RWPE2 (cell line): ENCODE measurements at regions not wholly inside any gene's neighbourhood (a gene's known extent, or its start where the extent isn't known, plus 50 kb on each side); places are given as distances from the start of the nearest gene placed in this dataset.

Experiments
- ATAC-seq: fragments of 200-7000 bp; cut with Tn5 transposase; 3 replicates; pipeline ENCODE4 v1.9.1; 2021; ENCODE audit warnings: low read depth
- DNase-seq: peaks from one replicate; pipeline ENCODE4 v3.0.0-alpha.2; 2020; ENCODE audit warnings: low spot score
- H3K27ac ChIP-seq: fragments of 450-650 bp; 2 replicates; pipeline ENCODE4 v1.5.1; 2017; ENCODE audit warnings: mild to moderate bottlenecking; ENCODE audit not compliant: poor library complexity, severe bottlenecking
- H3K27me3 ChIP-seq: fragments of 250-450 bp; sonication (Bioruptor Pico); 2 replicates; pipeline ENCODE4 v1.5.1; 2021; ENCODE audit warnings: mild to moderate bottlenecking, moderate library complexity; ENCODE audit not compliant: insufficient read depth, poor library complexity, severe bottlenecking
- H3K36me3 ChIP-seq: fragments of 250-450 bp; sonication (Bioruptor Pico); 2 replicates; pipeline ENCODE4 v1.5.1; 2020; ENCODE audit warnings: low read depth, mild to moderate bottlenecking, moderate library complexity
- H3K4me1 ChIP-seq: fragments of 250-450 bp; sonication (Bioruptor Pico); 2 replicates; pipeline ENCODE4 v1.5.1; 2021; ENCODE audit warnings: mild to moderate bottlenecking, moderate library complexity; ENCODE audit not compliant: insufficient read depth, poor library complexity, severe bottlenecking
- H3K4me3 ChIP-seq: fragments of 250-450 bp; sonication (Bioruptor Pico); 2 replicates; pipeline ENCODE4 v1.5.1; 2021; ENCODE audit warnings: mild to moderate bottlenecking, moderate library complexity; ENCODE audit not compliant: severe bottlenecking
- H3K9me3 ChIP-seq: fragments of 250-450 bp; sonication (Bioruptor Pico); 2 replicates; pipeline ENCODE4 v1.5.1; 2021; ENCODE audit warnings: mild to moderate bottlenecking, moderate library complexity; ENCODE audit not compliant: severe bottlenecking
- CTCF ChIP-seq: fragments of 450-650 bp; IDR thresholded peaks from one replicate; pipeline ENCODE4 v1.5.1; 2017; ENCODE audit warnings: mild to moderate bottlenecking, moderate library complexity; ENCODE audit not compliant: poor library complexity, severe bottlenecking

GRCh38 chr9:71614409-71615010, 153.8 kb downstream of the CEMIP2 start:
- no peak overlapping the region for H3K27ac ChIP-seq
- DNase-seq (no peak), ATAC-seq (no peak)
- no peak for TF ChIP-seq CTCF
- no peaks in the 10 kb centered on the region for H3K4me1 ChIP-seq
- no peaks in the 10 kb centered on the region for H3K27me3 ChIP-seq
- peaks cover 5% of the 10 kb centered on the region for H3K9me3 ChIP-seq
- H3K36me3 ChIP-seq: no peaks in the 10 kb centered on the region
- H3K4me3 ChIP-seq: no peak overlapping the region

GRCh38 chr9:71612889-71613288, 155.4 kb downstream of the CEMIP2 start:
- no peaks in the 10 kb centered on the region for H3K4me1 ChIP-seq
- no peak for TF ChIP-seq CTCF
- DNase-seq: no peak

GRCh38 chr9:71609448-71609830, 158.9 kb downstream of the CEMIP2 start:
- no peaks in the 10 kb centered on the region for H3K36me3 ChIP-seq
- peak overlapping the region; percentile 50 for H3K27ac ChIP-seq
- no peaks in the 10 kb centered on the region for H3K4me1 ChIP-seq
- DNase-seq: no peak
- ATAC-seq: no peak
- H3K9me3 ChIP-seq: peaks cover 5% of the 10 kb centered on the region
- no peaks in the 10 kb centered on the region for H3K27me3 ChIP-seq
- no peak for TF ChIP-seq CTCF
- no peak overlapping the region for H3K4me3 ChIP-seq

More at GRCh38 chr9:71612889-71613288, 155.4 kb downstream of the CEMIP2 start:
- no peaks in the 10 kb centered on the region for H3K36me3 ChIP-seq
- H3K4me3 ChIP-seq: no peak overlapping the region
- H3K27me3 ChIP-seq: no peaks in the 10 kb centered on the region
- ATAC-seq: no peak
- peaks cover 5% of the 10 kb centered on the region for H3K9me3 ChIP-seq
- H3K27ac ChIP-seq: no peak overlapping the region

GRCh38 chr9:71608825-71609447, 159.4 kb downstream of the CEMIP2 start:
- Histone ChIP-seq H3K9me3 (peaks cover 5% of the 10 kb centered on the region), H3K36me3 (no peaks in the 10 kb centered on the region), H3K4me1 (no peaks in the 10 kb centered on the region), H3K27ac (peak overlapping the region; percentile 50), H3K4me3 (no peak overlapping the region), H3K27me3 (no peaks in the 10 kb centered on the region)
- TF ChIP-seq CTCF: no peak
- DNase-seq: no peak
- peak; percentile 55; the same call in 2 of the 3 replicates for ATAC-seq

GRCh38 chr9:71608021-71608420, 160.3 kb downstream of the CEMIP2 start:
- Histone ChIP-seq H3K36me3 (no peaks in the 10 kb centered on the region), H3K4me1 (no peaks in the 10 kb centered on the region), H3K27ac (no peak overlapping the region), H3K27me3 (no peaks in the 10 kb centered on the region), H3K4me3 (no peak overlapping the region), H3K9me3 (peaks cover 5% of the 10 kb centered on the region)
- DNase-seq (no peak), ATAC-seq (no peak)
- TF ChIP-seq CTCF: no peak
